GM19467 (cell line): ENCODE measurements at regions not wholly inside any gene's neighbourhood (a gene's known extent, or its start where the extent isn't known, plus 50 kb on each side); places are given as distances from the start of the nearest gene placed in this dataset.
A peak's percentile ranks its signal among the peaks of the same experiment; 100 is the strongest.

Experiments
- ATAC-seq: cut with Tn5 transposase; IDR thresholded peaks from one replicate; pipeline ENCODE4 v1.9.1; 2021; ENCODE audit warnings: mild to moderate bottlenecking, moderate library complexity; ENCODE audit not compliant: unreplicated experiment

DNA sequence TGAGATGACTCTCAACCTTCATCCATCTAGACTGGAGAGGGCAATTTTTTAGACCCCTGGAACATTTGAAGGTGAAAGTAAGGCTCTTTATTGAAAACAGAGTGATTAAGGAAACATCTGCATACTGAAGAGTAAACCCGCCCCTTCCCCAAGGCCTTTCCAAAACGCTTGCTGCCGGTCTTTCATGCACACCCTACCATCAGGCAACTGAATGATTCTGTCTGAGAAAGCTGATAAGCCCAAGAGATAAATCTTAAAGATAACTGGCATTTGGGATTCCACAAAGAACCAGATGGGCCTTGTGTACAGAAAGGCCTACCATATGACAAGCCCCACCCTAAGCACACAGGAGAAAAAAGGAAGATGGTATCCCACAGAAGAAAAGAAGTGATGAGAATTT lies 54.4 kb upstream of the PIK3R1 start:
- ATAC-seq = no peak

DNA sequence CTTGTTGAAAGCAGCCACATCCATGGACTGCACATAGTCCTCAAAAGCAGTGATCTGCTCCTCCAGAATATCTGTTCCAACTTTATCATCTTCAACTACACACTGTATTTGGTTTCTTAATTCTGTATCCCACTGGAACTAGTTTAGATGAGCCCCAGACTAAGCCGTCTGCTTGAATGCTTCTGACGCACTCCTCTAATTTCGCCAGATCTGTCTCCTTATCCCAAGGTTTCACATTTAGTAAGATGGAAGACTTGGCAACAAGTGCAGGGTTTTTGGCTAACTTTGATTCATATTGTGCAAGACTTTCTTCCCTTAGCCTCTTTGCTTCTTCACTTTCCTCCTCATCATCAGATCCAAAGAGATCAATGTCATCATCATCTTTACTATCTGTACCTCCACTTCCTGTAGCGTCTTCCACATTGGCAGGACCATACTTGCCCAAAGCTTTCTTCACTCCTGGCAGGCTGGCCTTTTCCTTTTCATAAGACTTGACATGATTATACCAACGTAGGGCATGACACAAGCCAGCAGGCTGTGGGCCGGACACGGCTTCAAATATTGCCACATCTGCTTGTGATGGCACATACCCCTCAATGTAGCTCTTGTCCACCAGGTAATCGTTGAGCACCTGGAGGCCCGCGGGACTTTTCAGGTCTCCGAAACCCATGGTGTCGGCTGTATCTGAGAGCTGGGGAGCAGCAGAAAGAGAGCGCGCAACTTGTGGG lies 56.2 kb upstream of the PIK3R1 start:
- ATAC-seq = no peak

DNA sequence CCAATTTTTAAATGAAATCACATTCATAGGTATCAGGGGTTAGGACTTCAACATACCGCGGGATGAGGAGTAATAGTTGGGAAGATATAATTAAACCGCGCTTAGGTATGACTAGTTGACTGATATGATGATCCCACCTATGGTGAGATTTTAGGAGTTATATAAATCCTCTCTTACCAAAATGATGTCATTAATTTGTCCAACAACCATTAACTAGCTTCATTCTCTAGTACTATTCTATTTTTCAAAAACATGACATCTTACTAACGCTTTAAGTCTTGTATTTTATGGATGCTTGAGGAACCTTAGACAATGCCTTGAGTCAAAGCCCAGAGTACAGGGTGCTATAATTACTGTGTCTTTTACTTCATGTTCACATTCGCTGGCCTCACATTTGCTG lies 59.6 kb upstream of the PIK3R1 start:
- no peak for ATAC-seq

DNA sequence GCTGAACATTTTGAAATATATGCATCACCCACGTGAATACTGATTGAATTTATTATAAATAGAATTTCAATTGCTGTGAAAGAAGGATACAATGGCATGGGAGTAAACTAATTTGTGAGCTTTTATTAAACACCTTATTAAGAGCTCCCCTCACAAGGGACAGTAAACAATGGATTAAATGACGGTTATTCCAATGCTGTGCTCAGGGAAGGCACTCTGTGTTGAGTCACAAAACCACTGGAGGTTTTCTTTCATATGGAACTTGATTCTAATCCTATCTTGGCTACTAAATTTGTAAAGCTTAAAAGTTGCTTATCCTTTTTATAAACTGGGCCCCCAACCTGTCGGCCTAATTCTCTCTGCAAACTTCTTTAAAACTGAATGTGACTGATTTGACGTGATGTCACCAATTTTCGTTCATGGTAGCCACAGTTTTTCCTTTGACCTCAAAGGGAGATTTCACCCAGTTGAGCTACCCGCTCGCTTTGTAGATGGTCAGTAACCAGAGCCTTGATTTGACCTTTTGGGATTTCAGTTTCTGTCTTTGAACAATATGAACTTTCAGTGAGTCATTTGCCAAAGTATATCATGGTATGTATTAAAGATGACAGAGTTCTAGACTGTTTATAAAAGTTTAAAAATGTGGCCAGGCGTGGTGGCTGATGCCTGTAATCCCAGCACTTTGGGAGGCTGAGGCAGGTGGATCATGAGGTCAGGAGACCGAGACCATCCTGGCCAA lies 61.3 kb upstream of the PIK3R1 start:
- no peak for ATAC-seq

DNA sequence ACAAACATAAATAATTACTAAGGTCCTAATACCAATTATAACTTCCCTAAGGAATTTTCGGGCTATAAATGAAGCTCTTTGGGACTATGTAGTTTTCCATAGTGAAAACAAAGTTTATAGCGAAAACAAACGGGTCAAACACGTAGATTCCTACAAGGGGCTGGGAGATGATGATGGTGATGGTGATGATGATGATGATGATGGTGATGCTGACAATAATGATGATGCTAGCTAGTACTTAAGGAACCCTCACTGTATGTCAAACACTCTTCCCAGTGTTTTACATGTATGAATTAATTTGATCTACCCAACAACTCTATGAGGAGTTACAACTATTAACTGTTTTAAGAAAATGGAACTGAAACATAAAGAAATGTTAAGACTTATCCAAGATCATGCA lies 63.7 kb upstream of the PIK3R1 start:
- ATAC-seq = no peak

DNA sequence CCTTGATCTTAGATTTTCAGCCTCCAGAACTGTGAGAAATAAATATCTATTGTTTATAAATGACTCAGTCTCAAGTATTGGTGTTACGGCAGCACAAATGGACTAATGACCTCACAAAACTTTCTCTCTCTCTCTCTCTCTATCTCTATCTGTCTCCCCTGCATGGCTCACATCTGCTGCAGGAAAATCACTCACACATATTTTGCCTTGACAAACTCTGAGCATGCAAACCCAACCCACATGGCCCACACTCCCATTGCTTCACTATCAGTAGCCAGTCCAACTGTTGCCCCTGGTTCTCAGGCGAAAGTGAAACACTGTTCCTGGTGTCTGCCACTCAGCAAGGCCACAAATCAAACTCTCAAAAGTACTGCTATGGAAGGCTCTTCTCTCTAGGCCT lies 66.4 kb upstream of the PIK3R1 start:
- peak; percentile 42 for ATAC-seq

DNA sequence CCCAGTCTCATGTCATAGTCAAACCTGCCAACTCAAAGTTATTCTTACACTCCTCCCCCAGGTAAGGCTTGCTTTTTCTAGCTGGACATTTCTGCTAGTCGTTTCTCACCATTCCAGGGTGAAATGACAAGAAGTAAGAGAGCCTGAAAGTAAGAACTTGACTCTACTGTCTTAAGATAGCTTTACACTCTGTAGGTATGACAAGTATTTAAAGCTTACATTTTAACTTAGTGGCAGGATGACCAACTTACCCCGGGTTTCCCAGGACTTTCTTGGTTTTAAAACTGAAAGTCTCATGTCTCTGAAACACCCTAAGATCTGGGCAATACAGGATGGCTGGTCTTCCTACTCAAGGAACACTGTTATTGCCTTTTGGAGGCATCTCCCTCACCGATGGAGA lies 67.5 kb upstream of the PIK3R1 start:
- ATAC-seq = no peak

DNA sequence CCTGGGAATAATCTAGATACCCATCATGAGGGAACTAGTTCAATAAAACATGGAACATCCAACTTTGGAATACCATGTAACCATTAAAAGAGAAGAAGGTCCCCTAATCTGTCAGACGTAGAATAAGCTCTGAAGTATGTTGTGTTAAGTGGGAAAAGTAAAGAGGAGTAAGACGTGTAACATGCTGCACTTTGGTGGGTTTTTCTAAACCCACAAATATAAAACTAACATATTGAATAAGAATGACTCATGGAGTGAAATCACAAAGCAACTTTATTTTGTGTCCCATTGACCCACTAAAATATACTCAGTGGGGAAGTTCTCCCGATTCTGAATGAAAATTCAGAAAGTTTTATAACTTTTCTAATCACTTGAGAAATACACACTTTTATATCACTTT lies 67.9 kb upstream of the PIK3R1 start:
- no peak for ATAC-seq

DNA sequence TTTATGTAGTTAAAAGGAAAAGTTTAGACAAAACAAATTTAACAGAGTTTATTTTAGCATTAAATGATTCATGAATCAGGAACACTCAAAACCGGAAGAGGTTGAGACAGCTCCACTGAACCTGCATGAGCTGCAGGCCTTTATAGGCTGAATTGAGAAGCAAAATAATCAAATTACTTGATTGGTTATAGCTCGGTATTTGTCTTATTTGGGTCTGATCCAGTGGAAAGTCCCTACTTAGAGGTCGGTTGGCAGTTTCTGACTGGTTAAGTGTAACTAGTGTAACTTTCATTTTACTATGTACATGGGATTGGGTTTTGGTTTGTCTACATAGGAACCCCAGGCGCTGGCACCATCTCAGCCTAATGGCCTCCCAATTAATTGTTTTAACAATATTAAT lies 74.1 kb upstream of the PIK3R1 start:
- ATAC-seq = no peak

DNA sequence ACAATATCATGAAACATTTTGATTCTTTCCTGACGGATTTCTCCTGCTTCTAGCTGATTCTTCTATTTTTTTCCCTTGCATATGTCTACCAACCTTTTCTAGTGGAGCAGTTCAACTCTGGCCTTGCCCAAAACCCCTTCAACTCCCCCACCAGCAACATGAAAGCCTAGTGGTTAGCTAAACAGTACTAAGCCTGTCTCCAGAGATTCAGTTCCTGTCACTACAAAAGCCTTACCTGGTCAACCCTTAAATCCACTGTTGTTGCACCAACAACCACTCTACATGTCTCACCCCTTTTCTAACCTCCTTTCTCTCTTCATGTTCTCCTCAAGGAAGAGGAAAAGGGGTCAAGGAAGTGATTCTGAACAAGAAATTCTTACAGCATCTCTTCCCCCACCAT lies 74.8 kb upstream of the PIK3R1 start:
- ATAC-seq = peak; percentile 44

DNA sequence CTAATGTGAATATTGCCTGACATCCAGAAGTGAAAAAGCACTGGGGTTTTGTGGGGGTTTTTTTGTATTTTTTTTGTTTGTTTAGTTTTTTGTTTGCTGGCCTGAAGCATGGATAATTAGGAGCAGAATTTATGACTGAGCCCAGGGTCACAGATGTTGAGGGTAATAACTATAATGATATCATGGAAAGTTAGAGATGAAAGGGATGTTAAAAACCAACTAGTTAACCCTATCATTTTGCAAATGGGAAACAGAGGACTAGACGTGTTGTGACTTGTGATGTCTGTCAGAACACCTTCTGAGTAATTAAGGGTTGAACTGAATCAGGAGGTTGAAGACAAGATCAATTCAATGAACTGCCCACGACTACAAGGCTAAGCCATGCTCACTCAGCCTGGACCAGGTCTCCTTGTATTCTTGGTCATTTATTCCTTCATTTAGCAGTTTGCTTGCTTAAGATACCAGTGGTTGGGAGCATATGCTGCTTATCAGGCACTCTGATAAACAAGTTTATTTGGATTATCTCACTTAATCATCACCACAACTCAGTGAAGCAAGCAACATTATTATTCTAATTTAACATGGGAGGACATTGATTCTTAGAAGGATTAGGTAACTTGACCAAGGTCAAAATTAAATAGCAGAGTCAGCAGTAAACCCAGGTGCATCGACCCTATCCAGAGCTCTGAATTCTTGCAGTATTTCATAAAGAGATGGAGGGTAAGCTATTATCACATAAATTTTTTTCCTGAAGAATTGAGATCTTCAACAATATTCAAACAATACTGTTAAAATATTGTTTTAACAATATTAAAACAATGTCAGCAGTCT lies 75.7 kb upstream of the PIK3R1 start:
- no peak for ATAC-seq

DNA sequence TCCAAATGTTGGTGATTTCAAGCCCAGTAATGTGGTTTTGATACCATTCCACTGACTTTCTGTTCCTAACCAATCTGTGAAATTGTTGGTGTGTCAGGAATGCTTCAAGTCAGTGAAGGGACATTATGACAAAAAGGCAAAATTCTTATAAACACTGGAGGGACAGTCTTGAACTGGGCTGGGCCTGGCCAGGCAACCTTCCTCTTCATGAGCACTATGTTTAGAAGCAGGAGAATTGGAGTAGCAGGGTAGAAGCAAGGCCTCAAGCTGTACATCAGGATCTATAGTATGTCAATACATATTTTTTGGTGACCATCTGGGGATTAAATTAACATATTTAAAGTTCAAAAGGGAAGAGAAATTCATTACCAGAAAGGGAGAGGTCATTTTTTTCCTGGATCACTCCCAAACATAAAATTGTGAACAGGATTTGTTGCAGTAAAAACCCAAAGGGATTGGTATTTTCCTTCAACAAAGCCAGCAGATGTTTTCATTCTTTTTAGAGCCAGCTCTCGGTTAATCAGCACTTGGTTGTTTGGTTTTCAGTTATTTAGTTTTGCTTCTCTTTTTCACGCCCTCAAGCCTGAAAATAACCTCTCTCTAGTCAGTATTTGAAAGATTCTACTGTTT lies 77.9 kb upstream of the PIK3R1 start:
- ATAC-seq = no peak

DNA sequence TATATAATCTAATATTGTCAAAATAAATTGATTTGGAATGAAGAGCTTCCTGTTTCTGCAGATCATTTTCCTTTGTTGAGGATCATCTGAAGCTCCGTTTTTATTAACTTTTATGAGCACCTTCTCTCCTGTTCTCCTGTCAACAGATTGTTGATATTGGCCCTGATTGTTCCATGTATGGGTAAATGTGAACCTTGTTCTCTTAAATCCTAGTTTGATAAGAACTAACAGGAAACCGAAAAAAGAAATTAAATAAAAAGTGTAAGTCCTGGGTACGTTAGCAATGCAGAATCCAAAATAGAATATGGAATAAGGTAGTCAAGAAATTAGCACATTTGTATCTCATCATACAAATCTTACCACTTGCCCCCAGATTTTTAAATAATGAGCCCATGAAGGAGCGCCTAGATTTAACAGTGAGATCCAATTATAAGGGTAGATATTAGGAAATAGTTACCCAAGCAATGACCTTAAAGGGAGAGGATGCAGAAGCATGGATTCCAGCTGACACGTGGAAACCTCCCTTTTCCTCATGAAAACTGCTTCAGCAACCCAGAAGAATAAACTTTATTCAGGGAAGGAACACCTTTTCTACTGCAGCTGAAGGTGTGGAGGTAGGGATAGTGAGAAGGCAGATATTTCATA lies 80.8 kb upstream of the PIK3R1 start:
- no peak for ATAC-seq

DNA sequence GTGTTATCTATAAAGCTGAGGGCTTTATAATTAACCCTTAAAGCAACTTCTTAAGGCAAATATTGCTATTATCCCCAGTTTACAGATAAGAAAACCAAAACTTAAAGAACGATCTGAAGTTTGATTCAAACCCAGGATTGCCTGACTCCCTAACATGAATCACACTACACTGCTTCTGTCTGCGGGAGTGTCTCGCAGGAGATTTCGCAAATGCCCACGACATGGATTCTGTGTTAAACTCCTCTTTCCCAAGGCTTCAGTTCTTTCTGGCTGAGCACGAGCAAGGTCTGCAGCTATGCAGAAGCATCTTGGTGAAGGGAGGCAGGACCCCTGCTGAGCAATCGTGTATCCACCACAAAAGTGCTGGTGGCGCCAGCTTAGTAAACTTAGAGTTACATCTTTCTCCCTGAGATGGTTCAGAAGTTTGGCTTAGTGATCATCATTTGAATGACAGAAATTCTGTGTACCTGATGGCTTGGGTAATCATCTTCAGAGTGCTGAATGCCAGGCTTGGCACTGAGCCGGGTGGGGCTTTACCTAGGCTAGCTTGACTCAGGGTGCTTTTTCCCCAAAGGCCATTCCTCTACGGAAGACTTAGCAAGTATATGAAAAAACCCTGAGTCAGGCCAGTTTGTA lies 81.4 kb upstream of the PIK3R1 start:
- ATAC-seq = no peak

DNA sequence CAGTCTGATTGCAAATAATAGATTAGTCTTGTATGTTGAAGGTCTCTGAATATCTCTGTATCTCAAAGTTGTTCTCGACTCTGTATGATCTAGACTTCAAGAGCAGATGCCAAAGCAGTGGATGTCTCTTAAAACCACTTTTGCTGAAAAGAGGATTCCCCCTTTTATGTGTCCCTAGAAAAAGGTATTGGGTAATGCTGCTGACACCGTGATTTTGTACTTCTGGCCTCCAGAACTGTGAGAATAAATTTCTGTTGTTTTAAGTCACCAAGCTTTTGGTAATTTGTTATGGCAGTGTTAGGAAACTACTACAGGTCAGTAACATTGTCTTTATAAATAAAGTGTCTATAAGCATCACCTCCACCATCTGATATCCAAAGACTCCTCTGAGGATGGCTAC lies 85.3 kb upstream of the PIK3R1 start:
- no peak for ATAC-seq

DNA sequence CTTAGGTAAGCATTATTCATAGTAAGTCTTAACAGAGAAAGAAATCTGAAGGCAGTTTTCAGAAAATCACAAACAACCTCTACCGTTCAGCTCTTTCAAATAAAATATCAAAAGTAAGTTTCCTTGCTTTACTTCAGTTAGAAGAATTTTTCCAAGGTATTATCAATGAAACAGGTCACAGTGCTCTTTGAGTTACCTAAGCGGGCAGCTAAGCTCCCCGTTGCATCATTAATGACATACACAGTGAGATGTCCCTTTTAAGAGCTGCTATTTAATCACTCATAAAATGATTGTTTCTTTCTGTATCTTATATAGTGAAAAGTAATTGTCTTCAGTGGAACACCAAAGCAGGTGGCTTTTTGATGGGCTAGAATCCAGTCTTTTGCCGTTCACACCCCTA lies 86.2 kb upstream of the PIK3R1 start:
- no peak for ATAC-seq

DNA sequence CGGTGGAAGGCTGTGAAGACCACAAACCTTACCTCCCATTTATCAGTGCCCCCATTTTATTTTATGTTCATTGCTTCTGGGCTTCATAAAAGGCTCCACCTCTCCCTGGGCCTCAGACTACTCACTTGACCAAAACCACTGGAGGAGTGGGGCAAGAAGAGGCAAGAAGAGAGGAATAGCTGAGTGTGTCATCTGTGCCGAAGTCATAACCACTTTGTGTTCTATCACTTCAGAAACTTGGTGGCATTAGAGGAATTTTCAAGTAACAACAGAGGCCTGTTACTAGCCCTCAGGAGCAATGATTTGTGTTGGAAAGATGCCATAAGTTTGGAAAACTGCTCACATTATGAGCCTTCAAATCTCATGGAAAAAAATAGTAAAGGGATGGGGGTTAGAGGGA lies 88.7 kb upstream of the PIK3R1 start:
- ATAC-seq = no peak

DNA sequence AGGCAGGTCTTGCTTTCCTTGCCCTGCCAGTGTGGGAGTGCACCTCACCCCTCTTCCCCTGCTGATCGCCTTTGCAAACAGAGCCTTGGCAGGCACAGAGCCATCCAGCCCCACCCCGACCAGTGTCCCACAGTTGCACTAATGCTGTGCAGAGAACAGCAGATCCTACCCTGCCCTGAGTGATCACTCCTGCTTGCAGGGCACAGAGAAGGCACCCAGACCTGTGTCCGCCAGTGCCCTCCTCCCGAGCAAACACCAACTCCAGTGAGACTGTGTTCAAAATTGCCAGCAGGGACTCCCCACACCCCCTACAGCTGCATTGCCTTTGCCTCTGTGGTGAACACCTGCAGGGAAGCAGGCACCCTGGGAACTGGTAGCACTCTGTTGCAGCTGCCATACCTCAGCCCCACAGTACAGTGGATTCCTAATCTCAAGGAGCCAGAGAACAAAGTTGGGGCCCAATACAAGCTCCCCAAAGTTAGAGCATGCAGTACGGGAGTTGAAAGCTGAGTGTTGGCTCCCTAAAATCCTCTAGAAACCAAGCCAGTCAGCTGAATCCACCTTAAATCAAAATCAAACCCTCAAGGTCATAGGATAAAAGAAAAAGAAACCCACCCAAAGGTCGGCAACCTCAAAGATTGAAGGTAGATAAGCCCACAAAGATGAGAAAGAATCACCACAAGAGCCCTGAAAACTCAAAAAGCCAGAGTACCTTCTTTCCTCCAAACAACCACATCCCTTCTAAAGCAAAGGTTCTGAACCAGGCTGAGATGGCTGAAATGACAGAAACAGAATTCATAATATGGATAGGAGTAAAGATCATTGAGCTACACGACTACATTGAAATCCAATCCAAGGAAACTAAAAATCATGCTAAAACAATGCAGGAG lies 92.9 kb upstream of the PIK3R1 start:
- no peak for ATAC-seq

DNA sequence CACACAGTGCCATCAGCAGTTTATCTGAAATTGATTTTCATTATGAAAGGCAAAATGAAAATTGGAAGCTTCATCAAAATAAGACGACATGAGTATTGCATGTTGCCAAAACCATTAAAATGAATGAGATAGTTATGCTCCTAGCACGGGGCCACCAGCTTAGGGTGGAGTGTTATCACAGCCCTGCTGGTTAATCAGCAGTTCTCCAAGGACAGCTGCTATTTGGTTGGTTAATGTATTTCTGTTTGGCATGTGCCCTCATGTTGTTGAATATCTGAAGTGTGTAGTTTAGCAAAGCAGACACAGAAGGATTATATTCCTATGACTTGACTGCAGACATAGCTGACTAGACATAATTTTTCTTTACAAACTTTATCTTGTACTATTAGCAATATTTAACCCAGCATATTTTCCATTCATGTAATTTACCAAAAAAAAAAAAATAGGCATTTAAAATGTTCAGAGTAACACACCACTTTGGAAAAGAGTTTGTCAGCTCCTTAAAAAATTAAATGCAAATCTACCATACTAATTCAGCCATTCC lies 98.6 kb upstream of the PIK3R1 start:
- ATAC-seq = no peak
